LHCN-M2 (cell line): ENCODE measurements at regions not wholly inside any gene's neighbourhood (a gene's known extent, or its start where the extent isn't known, plus 50 kb on each side); places are given as distances from the start of the nearest gene placed in this dataset.

Experiments
- DNase-seq: peaks from one replicate; pipeline ENCODE4 v3.0.0-alpha.2; 2012; ENCODE audit warnings: low read depth

GRCh38 chr17:6940186-6940649 lies 55.6 kb upstream of the ALOX12 start:
- peak; percentile 90 for DNase-seq

- no peak for DNase-seq
Observed at GRCh38 chr17:6941989-6942388, 53.9 kb upstream of the ALOX12 start.

GRCh38 chr17:6943406-6943805 lies 52.4 kb upstream of the ALOX12 start:
- DNase-seq: no peak
